HepG2 (cell line): ENCODE measurements at regions not wholly inside any gene's neighbourhood (a gene's known extent, or its start where the extent isn't known, plus 50 kb on each side); places are given as distances from the start of the nearest gene placed in this dataset.
A peak's percentile ranks its signal among the peaks of the same experiment; 100 is the strongest.

Experiments used
- ATAC-seq: fragments of 200-7000 bp; cut with Tn5 transposase; 3 replicates; pipeline ENCODE4 v1.9.1; 2020; ENCODE audit warnings: mild to moderate bottlenecking, moderate library complexity
- BruUV-seq: library from RNA; stranded (reverse); fragments of 400-500 nt; replicated peaks from 2 replicates; lab custom pipeline; 2021; lab: Mats Ljungman, UMichigan
- CTCF ChIA-PET: fragments of 300-600 bp; formaldehyde crosslinking; extraction: SDS; loops from one replicate; lab custom pipeline; 2021; ENCODE audit warnings: low total read pairs, inconsistent platforms, low intra/inter-chr PET ratio; lab: Yijun Ruan, JAX
- POLR2A ChIA-PET: fragments of 350-600 bp; sonication (Branson Sonifier 250); formaldehyde crosslinking; loops from one replicate; lab custom pipeline; 2020; ENCODE audit warnings: antibody characterized with exemption, inconsistent platforms; lab: Yijun Ruan, JAX
- DNase-seq: peaks from one replicate; pipeline ENCODE4 v3.0.0-alpha.2; 2015; ENCODE audit warnings: low spot score
- FAIRE-seq: peaks from 3 replicates; lab custom pipeline; 2011; peaks lifted over from hg19 to GRCh38; lab: Jason Lieb, UNC
- H2AFZ ChIP-seq: one replicate; pipeline ENCODE4 v1.6.1; 2011; ENCODE audit warnings: low read length, inconsistent platforms
- H3K27ac ChIP-seq: fragments of 300-600 bp; 3 replicates; pipeline ENCODE4 v1.8.0; 2011; ENCODE audit warnings: mixed run types, mild to moderate bottlenecking, mixed read lengths, low read length, inconsistent platforms; ENCODE audit not compliant: insufficient read depth; ENCODE audit errors: extremely low read length
- H3K27me3 ChIP-seq, 2 experiments: fragments of 200-600 bp in 1 of 2; 2 replicates in 1 of 2; 3 replicates in 1 of 2; pipeline versions ENCODE4 v1.6.0 to v1.8.0; 2011; ENCODE audit warnings: low read length in 2 of 2, mild to moderate bottlenecking in 2 of 2, moderate library complexity in 2 of 2, inconsistent platforms in 1 of 2; ENCODE audit not compliant: insufficient read depth in 2 of 2, control insufficient read depth in 1 of 2
- H3K36me3 ChIP-seq, 2 experiments: fragments of 200-600 bp in 1 of 2; replicated peaks in 1 of 2; 2 replicates in 1 of 2; 3 replicates in 1 of 2; pipeline versions ENCODE4 v1.5.1 to v1.8.0; 2011; ENCODE audit warnings: low read length in 2 of 2, inconsistent platforms in 1 of 2; ENCODE audit not compliant: insufficient read depth in 2 of 2, control insufficient read depth in 1 of 2
- H3K4me1 ChIP-seq: 2 replicates; pipeline ENCODE4 v1.5.1; 2012; ENCODE audit warnings: low read length, inconsistent platforms; ENCODE audit not compliant: insufficient read depth
- H3K4me2 ChIP-seq: 2 replicates; pipeline ENCODE4 v1.6.0; 2011; ENCODE audit warnings: low read depth, low read length, inconsistent platforms
- H3K4me3 ChIP-seq, 3 experiments: fragments of 200-600 bp in 1 of 3; sonication (generic), shearing (Covaris generic) in 1 of 3; replicated peaks in 1 of 3; 2 replicates each; pipeline ENCODE4 v1.5.1; 2011 to 2016; ENCODE audit warnings: low read length in 3 of 3, inconsistent platforms in 2 of 3, low read depth in 2 of 3, mild to moderate bottlenecking in 2 of 3, control low read depth in 1 of 3, mixed read lengths in 1 of 3; ENCODE audit not compliant: insufficient read depth in 1 of 3
- H3K79me2 ChIP-seq: one replicate; pipeline ENCODE4 v1.6.1; 2011; ENCODE audit warnings: low read length, inconsistent platforms; ENCODE audit not compliant: insufficient read depth
- H3K9ac ChIP-seq: 2 replicates; pipeline ENCODE4 v1.6.0; 2011; ENCODE audit warnings: mild to moderate bottlenecking, low read depth, low read length, inconsistent platforms; ENCODE audit not compliant: insufficient read depth
- H3K9me3 ChIP-seq: 2 replicates; pipeline ENCODE4 v1.5.1; 2012; ENCODE audit warnings: mild to moderate bottlenecking, low read length
- H4K20me1 ChIP-seq: 2 replicates; pipeline ENCODE4 v1.6.0; 2011; ENCODE audit warnings: inconsistent platforms, mild to moderate bottlenecking, low read length, moderate library complexity; ENCODE audit not compliant: insufficient read depth
- IKZF4 ChIP-seq: sonication (generic); formaldehyde crosslinking; IDR thresholded peaks from 2 replicates; pipeline ENCODE4 v1.5.1; 2020; ENCODE audit warnings: borderline replicate concordance, mild to moderate bottlenecking, low read depth, missing genetic modification reagents; ENCODE audit errors: not compliant biosample characterization
- KDM6A ChIP-seq: IDR thresholded peaks from 2 replicates; pipeline ENCODE4 v1.6.1; 2016; ENCODE audit warnings: low read depth
- MED8 ChIP-seq: sonication (generic); formaldehyde crosslinking; IDR thresholded peaks from 2 replicates; pipeline ENCODE4 v1.8.1; 2023; ENCODE audit warnings: mild to moderate bottlenecking, missing genetic modification reagents; ENCODE audit not compliant: insufficient replicate concordance
- MLLT10 ChIP-seq: sonication (generic); formaldehyde crosslinking; IDR thresholded peaks from 2 replicates; pipeline ENCODE4 v1.4.0; 2020; ENCODE audit warnings: missing genetic modification reagents
- NFE2 ChIP-seq: sonication (generic); formaldehyde crosslinking; IDR thresholded peaks from 2 replicates; pipeline ENCODE4 v1.4.0; 2020; ENCODE audit warnings: missing genetic modification reagents
- RFXANK ChIP-seq: IDR thresholded peaks from 2 replicates; pipeline ENCODE4 v1.6.1; 2016
- TFE3 ChIP-seq: IDR thresholded peaks from 2 replicates; pipeline ENCODE4 v1.6.1; 2016
- ZNF333 ChIP-seq: sonication (generic); formaldehyde crosslinking; IDR thresholded peaks from 2 replicates; pipeline ENCODE4 v1.4.0; 2020; ENCODE audit warnings: mild to moderate bottlenecking, missing genetic modification reagents, borderline replicate concordance
- ZNF33A ChIP-seq: sonication (generic); formaldehyde crosslinking; IDR thresholded peaks from 2 replicates; pipeline ENCODE4 v1.5.1; 2020; ENCODE audit warnings: missing genetic modification reagents, mild to moderate bottlenecking, moderate library complexity, borderline replicate concordance
- ZNF446 ChIP-seq: sonication (generic); formaldehyde crosslinking; IDR thresholded peaks from 2 replicates; pipeline ENCODE4 v1.5.0; 2020; ENCODE audit warnings: mild to moderate bottlenecking, missing genetic modification reagents
- WGBS: methylation state at CpG from one replicate; pipeline ENCODE4 v1.1.6; 2017; ENCODE audit warnings: low lambda C conversion rate; 5-methylcytosine and 5-hydroxymethylcytosine counted together
- in situ Hi-C: cut with HindIII; loops from 2 replicates; pipeline ENCODE4 v1.10.0; 2017; ENCODE audit warnings: low pct_unique_long_range_greater_than_20kb; ENCODE audit not compliant: extremely low pct_ligation_motif_present
- intact Hi-C: fragments of 100-400 bp; cut with micrococcal nuclease; formaldehyde crosslinking; loops from one replicate; pipeline ENCODE4 v1.10.0; 2022; ENCODE audit not compliant: unreplicated experiment
- TF ChIP-seq, protein P1 (sequence below): fragments of 450-650 bp; IDR thresholded peaks from 2 replicates; pipeline ENCODE4 v1.6.1; 2016
- TF ChIP-seq, protein P2 (sequence below): sonication (generic); formaldehyde crosslinking; IDR thresholded peaks from 2 replicates; pipeline ENCODE4 v1.4.0; 2020; ENCODE audit warnings: missing genetic modification reagents
- TF ChIP-seq, protein P3 (sequence below): IDR thresholded peaks from 2 replicates; pipeline ENCODE4 v1.6.1; 2016; ENCODE audit warnings: missing compliant biosample characterization, missing genetic modification reagents, borderline replicate concordance

DNA sequence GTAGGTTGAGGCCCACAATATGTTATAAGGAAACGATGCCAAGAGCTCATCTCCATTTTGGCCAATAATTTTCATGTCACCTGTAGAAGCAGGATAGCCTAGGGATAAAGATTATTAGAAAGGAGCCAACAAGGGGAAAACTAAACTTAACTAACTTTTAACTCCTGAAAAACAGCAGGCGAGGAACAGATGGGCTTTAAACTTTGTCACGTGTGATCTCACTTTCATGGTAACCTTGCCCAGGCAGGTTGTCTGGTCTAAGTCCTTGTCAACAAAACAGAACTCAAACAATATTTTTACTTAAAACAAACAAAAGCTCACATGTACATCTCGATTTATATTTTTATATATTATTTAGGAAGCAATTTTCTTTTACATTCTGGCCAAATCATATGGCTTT, 1672.0 kb downstream of the TP53TG3F start:
- ATAC-seq (no peak), DNase-seq (no peak)
- H3K27ac ChIP-seq = no peak overlapping the region
- POLR2A ChIA-PET = no interaction called here
- CTCF ChIA-PET = no interaction called here
- no peaks in the 10 kb centered on the region for H3K4me1 ChIP-seq
- no peaks in the 10 kb centered on the region for H3K27me3 ChIP-seq
- intact Hi-C loops = no loop called here
- TF ChIP-seq TFE3 = no peak
- TF ChIP-seq, protein P1, sequence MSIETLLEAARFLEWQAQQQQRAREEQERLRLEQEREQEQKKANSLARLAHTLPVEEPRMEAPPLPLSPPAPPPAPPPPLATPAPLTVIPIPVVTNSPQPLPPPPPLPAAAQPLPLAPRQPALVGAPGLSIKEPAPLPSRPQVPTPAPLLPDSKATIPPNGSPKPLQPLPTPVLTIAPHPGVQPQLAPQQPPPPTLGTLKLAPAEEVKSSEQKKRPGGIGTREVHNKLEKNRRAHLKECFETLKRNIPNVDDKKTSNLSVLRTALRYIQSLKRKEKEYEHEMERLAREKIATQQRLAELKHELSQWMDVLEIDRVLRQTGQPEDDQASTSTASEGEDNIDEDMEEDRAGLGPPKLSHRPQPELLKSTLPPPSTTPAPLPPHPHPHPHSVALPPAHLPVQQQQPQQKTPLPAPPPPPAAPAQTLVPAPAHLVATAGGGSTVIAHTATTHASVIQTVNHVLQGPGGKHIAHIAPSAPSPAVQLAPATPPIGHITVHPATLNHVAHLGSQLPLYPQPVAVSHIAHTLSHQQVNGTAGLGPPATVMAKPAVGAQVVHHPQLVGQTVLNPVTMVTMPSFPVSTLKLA = 0 out of 2 replicates have a peak, but pooled peaks have one; percentile 53
- TF ChIP-seq, all 625 proteins: peak for 1
- Histone ChIP-seq H3K36me3 (no peaks in the 10 kb centered on the region), H3K9me3 (peaks cover 72% of the 10 kb centered on the region), H2AFZ (no peak overlapping the region), H3K4me2 (no peak overlapping the region), H3K4me3 (no peak overlapping the region), H4K20me1 (no peaks in the 10 kb centered on the region), H3K79me2 (no peaks in the 10 kb centered on the region), H3K9ac (no peak overlapping the region)
- 1% methylated on average over 4 of the region's 4 CpGs for WGBS
- in situ Hi-C loops = no loop called here
- BruUV-seq = no TSS peak
- no peak for FAIRE-seq

DNA sequence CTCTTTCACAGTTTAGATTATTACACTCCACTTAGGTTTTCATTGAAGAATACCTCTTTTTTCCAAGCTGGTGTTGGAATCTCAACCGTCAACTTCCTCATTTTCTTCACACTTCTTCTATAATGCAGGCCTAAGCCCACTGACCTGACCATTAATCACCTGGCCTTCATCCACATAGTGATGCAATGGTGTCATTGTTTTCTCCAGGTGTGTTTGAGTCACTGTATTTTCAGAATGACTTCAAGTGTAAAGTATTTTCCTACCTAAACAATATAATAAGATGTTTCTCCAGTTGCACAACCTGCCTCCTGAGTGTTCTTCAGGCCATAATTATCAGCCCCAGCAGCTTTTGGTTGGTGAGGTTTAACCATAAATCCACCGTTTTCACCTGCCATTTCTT, 1675.1 kb downstream of the TP53TG3F start:
- intact Hi-C loops (no loop called here), in situ Hi-C loops (no loop called here)
- Histone ChIP-seq H3K79me2 (no peaks in the 10 kb centered on the region), H3K36me3 (no peaks in the 10 kb centered on the region), H4K20me1 (no peaks in the 10 kb centered on the region), H3K27ac (no peak overlapping the region), H3K9ac (no peak overlapping the region), H3K4me3 (no peak overlapping the region), H3K4me1 (no peaks in the 10 kb centered on the region), H3K27me3 (no peaks in the 10 kb centered on the region), H2AFZ (no peak overlapping the region), H3K4me2 (no peak overlapping the region), H3K9me3 (peaks cover 70% of the 10 kb centered on the region)
- CTCF ChIA-PET = no interaction called here
- ATAC-seq (no peak), FAIRE-seq (no peak), DNase-seq (no peak)
- POLR2A ChIA-PET = no interaction called here
- 4% methylated on average over 2 of the region's 2 CpGs for WGBS
- BruUV-seq = no TSS peak
- TF ChIP-seq KDM6A (no peak), ZNF333 (CRISPR knock-in tag) (no peak), ZNF33A (CRISPR knock-in tag) (no peak), RFXANK (no peak), MED8 (CRISPR knock-in tag) (no peak), ZNF446 (no peak), NFE2 (CRISPR knock-in tag) (no peak), IKZF4 (CRISPR knock-in tag) (no peak), MLLT10 (no peak)
- TF ChIP-seq, protein P2, sequence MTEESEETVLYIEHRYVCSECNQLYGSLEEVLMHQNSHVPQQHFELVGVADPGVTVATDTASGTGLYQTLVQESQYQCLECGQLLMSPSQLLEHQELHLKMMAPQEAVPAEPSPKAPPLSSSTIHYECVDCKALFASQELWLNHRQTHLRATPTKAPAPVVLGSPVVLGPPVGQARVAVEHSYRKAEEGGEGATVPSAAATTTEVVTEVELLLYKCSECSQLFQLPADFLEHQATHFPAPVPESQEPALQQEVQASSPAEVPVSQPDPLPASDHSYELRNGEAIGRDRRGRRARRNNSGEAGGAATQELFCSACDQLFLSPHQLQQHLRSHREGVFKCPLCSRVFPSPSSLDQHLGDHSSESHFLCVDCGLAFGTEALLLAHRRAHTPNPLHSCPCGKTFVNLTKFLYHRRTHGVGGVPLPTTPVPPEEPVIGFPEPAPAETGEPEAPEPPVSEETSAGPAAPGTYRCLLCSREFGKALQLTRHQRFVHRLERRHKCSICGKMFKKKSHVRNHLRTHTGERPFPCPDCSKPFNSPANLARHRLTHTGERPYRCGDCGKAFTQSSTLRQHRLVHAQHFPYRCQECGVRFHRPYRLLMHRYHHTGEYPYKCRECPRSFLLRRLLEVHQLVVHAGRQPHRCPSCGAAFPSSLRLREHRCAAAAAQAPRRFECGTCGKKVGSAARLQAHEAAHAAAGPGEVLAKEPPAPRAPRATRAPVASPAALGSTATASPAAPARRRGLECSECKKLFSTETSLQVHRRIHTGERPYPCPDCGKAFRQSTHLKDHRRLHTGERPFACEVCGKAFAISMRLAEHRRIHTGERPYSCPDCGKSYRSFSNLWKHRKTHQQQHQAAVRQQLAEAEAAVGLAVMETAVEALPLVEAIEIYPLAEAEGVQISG (CRISPR knock-in tag) = no peak
- TF ChIP-seq, protein P3, sequence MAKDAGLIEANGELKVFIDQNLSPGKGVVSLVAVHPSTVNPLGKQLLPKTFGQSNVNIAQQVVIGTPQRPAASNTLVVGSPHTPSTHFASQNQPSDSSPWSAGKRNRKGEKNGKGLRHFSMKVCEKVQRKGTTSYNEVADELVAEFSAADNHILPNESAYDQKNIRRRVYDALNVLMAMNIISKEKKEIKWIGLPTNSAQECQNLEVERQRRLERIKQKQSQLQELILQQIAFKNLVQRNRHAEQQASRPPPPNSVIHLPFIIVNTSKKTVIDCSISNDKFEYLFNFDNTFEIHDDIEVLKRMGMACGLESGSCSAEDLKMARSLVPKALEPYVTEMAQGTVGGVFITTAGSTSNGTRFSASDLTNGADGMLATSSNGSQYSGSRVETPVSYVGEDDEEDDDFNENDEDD (CRISPR knock-in tag) = no peak
